H1 (cell line): ENCODE measurements at regions not wholly inside any gene's neighbourhood (a gene's known extent, or its start where the extent isn't known, plus 50 kb on each side); places are given as distances from the start of the nearest gene placed in this dataset.

Experiments used
- SAP30 ChIP-seq: fragments of 300-600 bp; sonication (generic); IDR thresholded peaks from 2 replicates; pipeline ENCODE4 v1.7.1; 2012; ENCODE audit warnings: low read length, moderate library complexity, mild to moderate bottlenecking, inconsistent platforms; ENCODE audit not compliant: insufficient read depth, insufficient replicate concordance

GRCh38 chr2:18803141-18803939, 214.0 kb upstream of the NT5C1B start (continued):
- no peak for TF ChIP-seq SAP30
- TF ChIP-seq, all 59 proteins: peak for 0
